ENCODE measurements at regions not wholly inside any gene's neighbourhood (a gene's known extent, or its start where the extent isn't known, plus 50 kb on each side); places are given as distances from the start of the nearest gene placed in this dataset.

DNA sequence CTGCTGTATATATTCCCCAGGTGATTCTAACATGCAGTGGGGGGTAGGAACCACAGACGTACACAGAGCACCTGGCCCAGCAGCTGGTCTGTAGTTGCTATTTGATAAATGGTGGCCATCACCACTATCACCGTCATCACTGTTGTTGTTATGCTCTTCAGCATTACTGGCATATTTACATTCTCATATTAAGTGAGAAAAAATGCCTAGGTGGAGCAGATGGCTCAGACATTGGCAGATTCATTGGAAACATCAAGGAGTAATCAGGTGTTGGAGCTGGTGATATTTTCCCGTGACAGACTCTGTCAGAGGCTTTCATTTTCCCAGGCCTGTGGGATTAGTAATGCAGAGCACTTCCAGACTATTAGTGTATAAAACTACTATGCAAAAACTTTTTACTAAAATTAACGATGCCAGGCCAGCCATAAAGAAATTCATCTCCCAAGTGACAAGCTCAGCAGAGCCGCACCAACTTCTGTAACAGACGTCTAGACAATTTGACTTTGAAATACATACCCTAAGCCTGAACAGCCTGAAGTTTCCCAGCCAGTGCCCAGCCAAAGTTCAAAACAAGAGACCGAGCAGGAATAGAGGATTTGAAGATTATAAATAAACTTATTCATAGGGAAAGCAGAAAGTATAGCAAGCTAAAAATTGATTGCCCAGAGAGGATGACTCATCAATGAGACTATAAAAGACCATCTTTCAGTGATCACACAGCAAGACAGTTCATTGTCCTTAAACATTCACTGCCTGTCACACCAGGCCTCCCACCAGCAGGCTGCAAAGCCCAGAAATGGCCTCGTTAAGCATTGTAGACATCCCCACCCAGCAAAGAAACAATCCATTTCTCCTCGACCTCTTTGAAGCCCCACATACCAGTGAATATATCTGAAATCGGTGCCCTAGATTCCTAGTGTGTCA is 247.4 kb upstream of the CHAC2 start:
- TF ChIP-seq, protein P1, sequence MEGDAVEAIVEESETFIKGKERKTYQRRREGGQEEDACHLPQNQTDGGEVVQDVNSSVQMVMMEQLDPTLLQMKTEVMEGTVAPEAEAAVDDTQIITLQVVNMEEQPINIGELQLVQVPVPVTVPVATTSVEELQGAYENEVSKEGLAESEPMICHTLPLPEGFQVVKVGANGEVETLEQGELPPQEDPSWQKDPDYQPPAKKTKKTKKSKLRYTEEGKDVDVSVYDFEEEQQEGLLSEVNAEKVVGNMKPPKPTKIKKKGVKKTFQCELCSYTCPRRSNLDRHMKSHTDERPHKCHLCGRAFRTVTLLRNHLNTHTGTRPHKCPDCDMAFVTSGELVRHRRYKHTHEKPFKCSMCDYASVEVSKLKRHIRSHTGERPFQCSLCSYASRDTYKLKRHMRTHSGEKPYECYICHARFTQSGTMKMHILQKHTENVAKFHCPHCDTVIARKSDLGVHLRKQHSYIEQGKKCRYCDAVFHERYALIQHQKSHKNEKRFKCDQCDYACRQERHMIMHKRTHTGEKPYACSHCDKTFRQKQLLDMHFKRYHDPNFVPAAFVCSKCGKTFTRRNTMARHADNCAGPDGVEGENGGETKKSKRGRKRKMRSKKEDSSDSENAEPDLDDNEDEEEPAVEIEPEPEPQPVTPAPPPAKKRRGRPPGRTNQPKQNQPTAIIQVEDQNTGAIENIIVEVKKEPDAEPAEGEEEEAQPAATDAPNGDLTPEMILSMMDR (conservative IDR thresholded peaks at IDR 0.05; ENCODE audit: low read depth in 2 of 2) = no peak
- no peak for TF ChIP-seq EZH2 (IDR thresholded peaks at IDR 0.05; ENCODE audit: low read depth, unreplicated experiment)
- no peak for TF ChIP-seq POLR2AphosphoS5 (IDR thresholded peaks at IDR 0.05; ENCODE audit: low read depth)
- TF ChIP-seq STAT1 (IDR thresholded peaks at IDR 0.05; ENCODE audit: unreplicated experiment) = no peak
- no peak for TF ChIP-seq CREB1 (CRISPR knock-in tag; IDR thresholded peaks at IDR 0.05; ENCODE audit: low read depth)
- TF ChIP-seq, protein P2, sequence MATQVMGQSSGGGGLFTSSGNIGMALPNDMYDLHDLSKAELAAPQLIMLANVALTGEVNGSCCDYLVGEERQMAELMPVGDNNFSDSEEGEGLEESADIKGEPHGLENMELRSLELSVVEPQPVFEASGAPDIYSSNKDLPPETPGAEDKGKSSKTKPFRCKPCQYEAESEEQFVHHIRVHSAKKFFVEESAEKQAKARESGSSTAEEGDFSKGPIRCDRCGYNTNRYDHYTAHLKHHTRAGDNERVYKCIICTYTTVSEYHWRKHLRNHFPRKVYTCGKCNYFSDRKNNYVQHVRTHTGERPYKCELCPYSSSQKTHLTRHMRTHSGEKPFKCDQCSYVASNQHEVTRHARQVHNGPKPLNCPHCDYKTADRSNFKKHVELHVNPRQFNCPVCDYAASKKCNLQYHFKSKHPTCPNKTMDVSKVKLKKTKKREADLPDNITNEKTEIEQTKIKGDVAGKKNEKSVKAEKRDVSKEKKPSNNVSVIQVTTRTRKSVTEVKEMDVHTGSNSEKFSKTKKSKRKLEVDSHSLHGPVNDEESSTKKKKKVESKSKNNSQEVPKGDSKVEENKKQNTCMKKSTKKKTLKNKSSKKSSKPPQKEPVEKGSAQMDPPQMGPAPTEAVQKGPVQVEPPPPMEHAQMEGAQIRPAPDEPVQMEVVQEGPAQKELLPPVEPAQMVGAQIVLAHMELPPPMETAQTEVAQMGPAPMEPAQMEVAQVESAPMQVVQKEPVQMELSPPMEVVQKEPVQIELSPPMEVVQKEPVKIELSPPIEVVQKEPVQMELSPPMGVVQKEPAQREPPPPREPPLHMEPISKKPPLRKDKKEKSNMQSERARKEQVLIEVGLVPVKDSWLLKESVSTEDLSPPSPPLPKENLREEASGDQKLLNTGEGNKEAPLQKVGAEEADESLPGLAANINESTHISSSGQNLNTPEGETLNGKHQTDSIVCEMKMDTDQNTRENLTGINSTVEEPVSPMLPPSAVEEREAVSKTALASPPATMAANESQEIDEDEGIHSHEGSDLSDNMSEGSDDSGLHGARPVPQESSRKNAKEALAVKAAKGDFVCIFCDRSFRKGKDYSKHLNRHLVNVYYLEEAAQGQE (IDR thresholded peaks at IDR 0.05; ENCODE audit: unreplicated experiment) = no peak
- no peak for TF ChIP-seq EZH2phosphoT487 (IDR thresholded peaks at IDR 0.05; ENCODE audit: unreplicated experiment)
- TF ChIP-seq NANOG (IDR thresholded peaks at IDR 0.05; ENCODE audit: borderline replicate concordance) = no peak
- TF ChIP-seq, protein P3, sequence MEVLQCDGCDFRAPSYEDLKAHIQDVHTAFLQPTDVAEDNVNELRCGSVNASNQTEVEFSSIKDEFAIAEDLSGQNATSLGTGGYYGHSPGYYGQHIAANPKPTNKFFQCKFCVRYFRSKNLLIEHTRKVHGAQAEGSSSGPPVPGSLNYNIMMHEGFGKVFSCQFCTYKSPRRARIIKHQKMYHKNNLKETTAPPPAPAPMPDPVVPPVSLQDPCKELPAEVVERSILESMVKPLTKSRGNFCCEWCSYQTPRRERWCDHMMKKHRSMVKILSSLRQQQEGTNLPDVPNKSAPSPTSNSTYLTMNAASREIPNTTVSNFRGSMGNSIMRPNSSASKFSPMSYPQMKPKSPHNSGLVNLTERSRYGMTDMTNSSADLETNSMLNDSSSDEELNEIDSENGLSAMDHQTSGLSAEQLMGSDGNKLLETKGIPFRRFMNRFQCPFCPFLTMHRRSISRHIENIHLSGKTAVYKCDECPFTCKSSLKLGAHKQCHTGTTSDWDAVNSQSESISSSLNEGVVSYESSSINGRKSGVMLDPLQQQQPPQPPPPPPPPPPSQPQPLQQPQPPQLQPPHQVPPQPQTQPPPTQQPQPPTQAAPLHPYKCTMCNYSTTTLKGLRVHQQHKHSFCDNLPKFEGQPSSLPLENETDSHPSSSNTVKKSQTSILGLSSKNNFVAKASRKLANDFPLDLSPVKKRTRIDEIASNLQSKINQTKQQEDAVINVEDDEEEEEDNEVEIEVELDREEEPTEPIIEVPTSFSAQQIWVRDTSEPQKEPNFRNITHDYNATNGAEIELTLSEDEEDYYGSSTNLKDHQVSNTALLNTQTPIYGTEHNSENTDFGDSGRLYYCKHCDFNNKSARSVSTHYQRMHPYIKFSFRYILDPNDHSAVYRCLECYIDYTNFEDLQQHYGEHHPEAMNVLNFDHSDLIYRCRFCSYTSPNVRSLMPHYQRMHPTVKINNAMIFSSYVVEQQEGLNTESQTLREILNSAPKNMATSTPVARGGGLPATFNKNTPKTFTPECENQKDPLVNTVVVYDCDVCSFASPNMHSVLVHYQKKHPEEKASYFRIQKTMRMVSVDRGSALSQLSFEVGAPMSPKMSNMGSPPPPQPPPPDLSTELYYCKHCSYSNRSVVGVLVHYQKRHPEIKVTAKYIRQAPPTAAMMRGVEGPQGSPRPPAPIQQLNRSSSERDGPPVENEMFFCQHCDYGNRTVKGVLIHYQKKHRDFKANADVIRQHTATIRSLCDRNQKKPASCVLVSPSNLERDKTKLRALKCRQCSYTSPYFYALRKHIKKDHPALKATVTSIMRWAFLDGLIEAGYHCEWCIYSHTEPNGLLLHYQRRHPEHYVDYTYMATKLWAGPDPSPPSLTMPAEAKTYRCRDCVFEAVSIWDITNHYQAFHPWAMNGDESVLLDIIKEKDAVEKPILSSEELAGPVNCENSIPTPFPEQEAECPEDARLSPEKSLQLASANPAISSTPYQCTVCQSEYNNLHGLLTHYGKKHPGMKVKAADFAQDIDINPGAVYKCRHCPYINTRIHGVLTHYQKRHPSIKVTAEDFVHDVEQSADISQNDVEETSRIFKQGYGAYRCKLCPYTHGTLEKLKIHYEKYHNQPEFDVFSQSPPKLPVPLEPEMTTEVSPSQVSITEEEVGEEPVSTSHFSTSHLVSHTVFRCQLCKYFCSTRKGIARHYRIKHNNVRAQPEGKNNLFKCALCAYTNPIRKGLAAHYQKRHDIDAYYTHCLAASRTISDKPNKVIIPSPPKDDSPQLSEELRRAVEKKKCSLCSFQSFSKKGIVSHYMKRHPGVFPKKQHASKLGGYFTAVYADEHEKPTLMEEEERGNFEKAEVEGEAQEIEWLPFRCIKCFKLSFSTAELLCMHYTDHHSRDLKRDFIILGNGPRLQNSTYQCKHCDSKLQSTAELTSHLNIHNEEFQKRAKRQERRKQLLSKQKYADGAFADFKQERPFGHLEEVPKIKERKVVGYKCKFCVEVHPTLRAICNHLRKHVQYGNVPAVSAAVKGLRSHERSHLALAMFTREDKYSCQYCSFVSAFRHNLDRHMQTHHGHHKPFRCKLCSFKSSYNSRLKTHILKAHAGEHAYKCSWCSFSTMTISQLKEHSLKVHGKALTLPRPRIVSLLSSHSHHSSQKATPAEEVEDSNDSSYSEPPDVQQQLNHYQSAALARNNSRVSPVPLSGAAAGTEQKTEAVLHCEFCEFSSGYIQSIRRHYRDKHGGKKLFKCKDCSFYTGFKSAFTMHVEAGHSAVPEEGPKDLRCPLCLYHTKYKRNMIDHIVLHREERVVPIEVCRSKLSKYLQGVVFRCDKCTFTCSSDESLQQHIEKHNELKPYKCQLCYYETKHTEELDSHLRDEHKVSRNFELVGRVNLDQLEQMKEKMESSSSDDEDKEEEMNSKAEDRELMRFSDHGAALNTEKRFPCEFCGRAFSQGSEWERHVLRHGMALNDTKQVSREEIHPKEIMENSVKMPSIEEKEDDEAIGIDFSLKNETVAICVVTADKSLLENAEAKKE (CRISPR knock-in tag; IDR thresholded peaks at IDR 0.05) = no peak
- TF ChIP-seq ZNF114 (CRISPR knock-in tag; IDR thresholded peaks at IDR 0.05) = no peak
- TF ChIP-seq JUNB (IDR thresholded peaks at IDR 0.05; ENCODE audit: unreplicated experiment) = no peak
- TF ChIP-seq, protein P4, sequence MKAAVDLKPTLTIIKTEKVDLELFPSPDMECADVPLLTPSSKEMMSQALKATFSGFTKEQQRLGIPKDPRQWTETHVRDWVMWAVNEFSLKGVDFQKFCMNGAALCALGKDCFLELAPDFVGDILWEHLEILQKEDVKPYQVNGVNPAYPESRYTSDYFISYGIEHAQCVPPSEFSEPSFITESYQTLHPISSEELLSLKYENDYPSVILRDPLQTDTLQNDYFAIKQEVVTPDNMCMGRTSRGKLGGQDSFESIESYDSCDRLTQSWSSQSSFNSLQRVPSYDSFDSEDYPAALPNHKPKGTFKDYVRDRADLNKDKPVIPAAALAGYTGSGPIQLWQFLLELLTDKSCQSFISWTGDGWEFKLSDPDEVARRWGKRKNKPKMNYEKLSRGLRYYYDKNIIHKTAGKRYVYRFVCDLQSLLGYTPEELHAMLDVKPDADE (IDR thresholded peaks at IDR 0.05) = no peak

Data from GM23338 (cell line).